ENCODE measurements at regions not wholly inside any gene's neighbourhood (a gene's known extent, or its start where the extent isn't known, plus 50 kb on each side); places are given as distances from the start of the nearest gene placed in this dataset.

- no peak for DNase-seq
Observed at GRCh38 chr1:229874136-229874535, 192.9 kb upstream of the GALNT2 start.

More at GRCh38 chr1:229874136-229874535, 192.9 kb upstream of the GALNT2 start:
- Histone ChIP-seq H2AFZ (ENCODE audit: low read depth) (no peak overlapping the region), H3K9ac (no peak overlapping the region), H3K9me3 (no peaks in the 10 kb centered on the region), H3K27me3 (ENCODE audit: insufficient read depth) (no peaks in the 10 kb centered on the region), H3K4me2 (no peak overlapping the region), H3K36me3 (replicated peaks in 1 of 2; ENCODE audit: control insufficient read depth in 1 of 2, insufficient read depth in 2 of 2, low read length in 1 of 2) (no peaks in the 10 kb centered on the region), H3K27ac (ENCODE audit: low read depth in 2 of 2, low read length in 1 of 2) (no peak overlapping the region), H4K20me1 (ENCODE audit: insufficient read depth) (no peaks in the 10 kb centered on the region), H3F3A (replicated peaks; ENCODE audit: insufficient read depth) (no peaks in the 10 kb centered on the region), H3K4me3 (ENCODE audit: low read depth in 2 of 2, low read length in 1 of 2) (no peak overlapping the region), H3K9me2 (no peaks in the 10 kb centered on the region), H3K4me1 (ENCODE audit: control insufficient read depth in 1 of 2, insufficient read depth in 2 of 2, low read depth in 1 of 2, low read length in 1 of 2) (no peaks in the 10 kb centered on the region), H3K79me2 (ENCODE audit: insufficient read depth) (no peaks in the 10 kb centered on the region)
- WGBS (ENCODE audit: low lambda C conversion rate), result 42% methylated on average over 3 of the region's 3 CpGs
- ChIA-PET CTCF (no interaction called here), POLR2A (no interaction called here)
- TF ChIP-seq REST (IDR thresholded peaks at IDR 0.05; ENCODE audit: low read depth, low read length), result no peak
- TF ChIP-seq MAX (IDR thresholded peaks at IDR 0.05; ENCODE audit: low read depth), result no peak
- no peak for TF ChIP-seq GABPA (IDR thresholded peaks at IDR 0.05; ENCODE audit: low read depth)
- no peak for TF ChIP-seq NFIC (IDR thresholded peaks at IDR 0.05; ENCODE audit: borderline replicate concordance)
- TF ChIP-seq TCF12 (IDR thresholded peaks at IDR 0.05), result no peak
- no peak for TF ChIP-seq CTCF (IDR thresholded peaks at IDR 0.05)
- no peak for TF ChIP-seq FOSL2 (IDR thresholded peaks at IDR 0.05; ENCODE audit: borderline replicate concordance, low read depth)
- TF ChIP-seq PBX3 (IDR thresholded peaks at IDR 0.05), result no peak
- no peak for TF ChIP-seq FOXM1 (IDR thresholded peaks at IDR 0.05; ENCODE audit: low read depth)
- no peak for TF ChIP-seq TEAD4 (IDR thresholded peaks at IDR 0.05; ENCODE audit: borderline replicate concordance, insufficient read depth)
- TF ChIP-seq ELF1 (IDR thresholded peaks at IDR 0.05), result no peak
- TF ChIP-seq RCOR1 (IDR thresholded peaks at IDR 0.05; ENCODE audit: low read length), result no peak
- no peak for TF ChIP-seq TAF1 (IDR thresholded peaks at IDR 0.05; ENCODE audit: borderline replicate concordance, low read depth, low read length)
- TF ChIP-seq CHD2 (IDR thresholded peaks at IDR 0.05; ENCODE audit: low read length, partially characterized antibody), result no peak
- no peak for TF ChIP-seq EZH2phosphoT487 (IDR thresholded peaks at IDR 0.05; ENCODE audit: borderline replicate concordance, low read depth)
- no peak for TF ChIP-seq SIN3A (IDR thresholded peaks at IDR 0.05; ENCODE audit: borderline replicate concordance, low read depth, low read length)
- TF ChIP-seq RXRA (IDR thresholded peaks at IDR 0.05; ENCODE audit: borderline replicate concordance, low read depth), result no peak
- TF ChIP-seq NRF1 (IDR thresholded peaks at IDR 0.05; ENCODE audit: low read depth, low read length), result no peak

All from SK-N-SH (cell line).